T-helper 1 cell (primary cell): ENCODE measurements at regions not wholly inside any gene's neighbourhood (a gene's known extent, or its start where the extent isn't known, plus 50 kb on each side); places are given as distances from the start of the nearest gene placed in this dataset.
A peak's percentile ranks its signal among the peaks of the same experiment; 100 is the strongest.
"Not testable (repeated sequence)": the region's sequence is repeated elsewhere in the genome, so short reads cannot be mapped to it uniquely, and the experiment has no call there.

Experiments
- DNase-seq, 5 donors: peaks; one replicate each; pipeline ENCODE4 v3.0.0-alpha.2; 2012 to 2020

DNA sequence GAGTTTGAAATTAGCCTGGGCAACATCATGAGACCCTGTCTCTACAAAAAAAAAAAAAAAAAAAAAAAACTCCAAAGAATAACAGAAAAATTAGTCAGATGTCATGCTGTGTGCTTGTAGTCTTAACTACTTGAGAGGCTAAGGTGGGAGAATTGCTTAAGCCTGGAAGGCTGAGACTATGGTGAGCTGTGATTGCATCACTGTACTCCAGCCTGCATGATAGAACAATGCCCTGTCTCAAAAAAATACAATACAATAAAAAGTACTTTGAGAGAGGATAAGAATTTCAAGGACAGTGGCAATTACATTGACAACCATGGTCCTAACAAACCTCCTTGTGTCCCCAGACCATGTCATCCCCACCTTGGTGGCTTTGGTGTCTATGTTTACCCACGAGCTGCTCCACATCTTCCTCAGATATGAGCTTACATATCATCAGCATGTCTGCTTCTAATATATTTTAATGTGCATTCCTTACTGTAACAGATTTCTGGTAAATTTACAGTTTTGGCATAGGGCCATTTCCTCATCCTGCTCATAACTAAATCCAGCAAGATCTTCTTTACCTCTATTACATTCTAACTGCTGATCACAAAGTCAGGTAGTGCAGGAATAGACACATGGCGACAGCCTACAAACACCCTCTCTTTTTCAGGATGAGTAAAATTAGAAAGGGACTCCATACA is 437.7 kb upstream of the HNRNPA3 start:
- DNase-seq: no peak

DNA sequence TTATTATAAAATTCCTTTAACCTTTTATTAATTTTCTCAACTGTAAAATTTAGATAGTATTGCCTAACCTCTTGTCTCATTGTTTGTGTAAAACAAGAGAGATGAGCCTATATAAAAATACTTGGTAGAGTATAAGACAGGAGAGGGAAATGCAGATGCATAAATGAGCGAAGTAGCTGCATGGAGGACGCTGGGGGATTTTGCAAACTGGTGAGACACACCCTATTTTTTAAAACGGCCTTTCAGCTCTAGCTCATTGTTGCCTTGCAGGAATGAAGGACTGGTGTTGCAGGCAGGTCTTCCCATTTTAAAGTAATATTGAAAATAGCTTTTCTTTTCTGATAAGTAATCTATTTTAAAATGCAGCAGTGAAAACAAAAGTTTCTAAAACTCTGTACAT is 435.3 kb upstream of the HNRNPA3 start:
- no peak for DNase-seq

DNA sequence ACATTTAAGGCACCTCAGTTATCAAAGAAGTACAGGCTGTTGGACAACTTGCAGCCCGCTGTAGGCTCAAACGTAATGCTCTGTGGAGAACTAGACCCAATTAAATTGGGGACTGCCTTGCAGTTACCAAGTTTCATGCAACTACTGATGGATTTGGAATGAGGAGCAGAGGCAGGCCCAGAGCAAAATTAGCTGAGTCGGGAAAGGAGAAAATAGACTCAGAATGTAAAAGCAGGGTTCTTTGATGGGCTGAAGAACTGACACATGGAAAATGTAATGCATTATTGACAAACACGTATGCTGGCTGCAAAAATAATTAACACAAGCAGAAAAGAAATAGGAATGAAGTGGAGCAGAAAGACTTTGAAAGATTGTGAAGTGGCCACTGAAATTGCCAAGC is 432.7 kb upstream of the HNRNPA3 start:
- DNase-seq: no peak

GRCh38 chr2:176780348-176780747 is 432.2 kb upstream of the HNRNPA3 start:
- DNase-seq: no peak

- peak in 1 of 5 donors; percentile 47 for DNase-seq
Observed at GRCh38 chr2:176781570-176782217, 430.9 kb upstream of the HNRNPA3 start.

DNA sequence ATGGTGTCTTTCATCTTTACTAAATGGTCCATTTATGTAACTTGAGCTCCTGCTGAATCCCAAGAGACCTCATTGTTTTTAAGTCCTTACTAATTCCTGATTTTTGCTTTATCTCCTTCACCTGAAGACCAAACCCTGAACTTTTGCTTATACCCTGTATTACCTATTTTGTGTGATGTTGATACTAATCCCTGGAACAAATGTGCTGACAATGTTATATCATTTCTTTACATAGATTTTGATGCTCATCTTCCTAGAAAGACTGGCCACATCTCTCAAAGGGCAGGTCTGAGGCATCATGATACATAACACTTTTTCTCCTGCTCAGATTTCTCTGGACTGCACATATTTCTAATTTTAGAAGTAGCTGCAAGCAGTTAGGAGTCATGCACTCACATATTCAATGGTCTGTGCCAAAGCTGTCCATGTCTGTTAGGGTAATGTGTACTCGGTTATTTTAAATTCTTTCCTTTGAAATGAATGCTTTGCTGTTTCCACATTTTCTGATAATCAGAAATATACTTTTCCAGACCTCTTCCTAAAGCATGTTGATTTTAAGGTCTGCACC is 427.9 kb upstream of the HNRNPA3 start:
- DNase-seq: no peak

DNA sequence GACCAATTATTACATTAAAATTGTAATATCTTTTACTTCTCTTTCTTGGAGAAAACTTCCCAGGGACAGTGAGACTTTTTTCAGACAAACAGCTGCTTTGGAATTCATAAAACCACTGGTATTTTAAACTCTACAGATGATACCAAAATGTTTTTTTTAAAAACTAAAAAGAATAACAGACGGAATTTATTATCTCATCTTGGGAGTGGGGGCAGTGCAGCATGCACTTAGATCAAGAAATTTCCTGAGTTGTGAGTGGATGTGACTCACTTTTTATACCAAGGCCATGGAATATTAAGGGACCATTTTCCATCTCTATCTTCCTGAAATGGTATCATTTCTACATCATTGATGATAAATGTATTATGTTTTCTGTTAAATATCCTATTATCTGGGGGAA is 422.8 kb upstream of the HNRNPA3 start:
- DNase-seq: no peak

GRCh38 chr2:176790468-176790867 is 422.1 kb upstream of the HNRNPA3 start:
- DNase-seq: no peak

DNA sequence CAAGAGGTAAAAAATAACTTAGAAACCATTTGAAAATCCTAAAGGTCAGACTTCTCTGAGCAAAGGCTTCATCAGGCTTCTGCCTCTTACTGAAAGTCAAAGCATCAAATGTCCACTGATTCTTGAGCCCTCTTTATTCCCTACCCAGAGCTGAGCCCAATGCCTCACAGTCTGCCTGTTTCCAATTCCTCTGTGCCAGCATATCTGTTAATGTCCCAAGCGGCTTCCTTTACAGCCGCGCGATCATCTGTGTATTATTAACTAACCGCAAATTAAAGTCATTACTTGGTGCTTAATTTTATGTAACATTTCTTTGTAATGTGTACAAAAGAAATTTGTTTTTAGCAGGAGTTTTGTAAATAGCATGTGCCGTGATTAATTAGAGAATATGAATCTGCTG is 418.8 kb upstream of the HNRNPA3 start:
- no peak for DNase-seq

DNA sequence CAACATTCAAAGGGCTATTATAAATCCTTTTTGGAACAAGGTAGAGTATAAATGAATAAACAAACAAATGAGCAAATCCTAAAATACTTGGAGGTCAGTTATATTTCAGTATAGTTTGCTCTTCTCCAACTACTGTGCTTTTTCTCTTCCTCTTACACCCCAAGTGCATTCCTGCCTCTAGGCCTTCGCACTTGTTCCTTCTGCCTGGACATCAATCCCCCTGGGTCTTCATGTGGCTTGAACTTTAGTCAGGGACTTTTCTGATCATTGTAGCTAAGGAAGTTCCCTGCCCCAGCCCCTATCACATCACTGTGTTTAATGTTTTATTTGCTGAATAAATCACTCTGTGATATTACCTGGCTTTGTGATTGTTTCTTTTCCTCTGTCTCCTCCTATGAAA is 418.2 kb upstream of the HNRNPA3 start:
- no peak for DNase-seq

DNA sequence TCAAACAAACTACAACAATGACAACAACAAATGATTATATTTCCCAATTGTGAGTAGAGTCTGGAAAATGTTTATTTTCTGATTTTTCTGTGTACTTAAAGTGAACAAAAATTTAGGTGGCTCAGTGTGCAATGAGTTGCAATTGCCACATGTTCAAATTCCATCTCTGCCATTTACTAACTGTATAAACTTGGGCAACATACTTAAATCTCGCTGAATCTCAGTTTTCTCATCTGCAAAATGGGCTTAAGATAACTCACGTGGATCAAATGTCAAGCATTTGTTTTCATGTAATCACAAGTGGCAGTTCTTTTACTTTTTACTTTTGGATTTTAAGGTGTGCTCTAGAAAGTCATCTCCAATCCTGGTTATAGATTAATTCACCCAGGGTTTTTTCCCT is 416.8 kb upstream of the HNRNPA3 start:
- DNase-seq: no peak

DNA sequence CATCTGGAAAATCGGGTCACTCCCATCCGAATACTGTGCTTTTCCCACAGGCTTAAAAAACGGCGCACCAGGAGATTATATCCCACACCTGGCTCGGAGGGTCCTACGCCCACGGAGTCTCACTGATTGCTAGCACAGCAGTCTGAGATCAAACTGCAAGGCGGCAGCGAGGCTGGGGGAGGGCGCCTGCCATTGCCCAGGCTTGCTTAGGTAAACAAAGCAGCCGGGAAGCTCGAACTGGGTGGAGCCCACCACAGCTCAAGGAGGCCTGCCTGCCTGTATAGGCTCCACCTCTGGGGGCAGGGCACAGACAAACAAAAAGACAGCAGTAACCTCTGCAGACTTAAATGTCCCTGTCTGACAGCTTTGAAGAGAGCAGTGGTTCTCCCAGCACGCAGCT is 415.9 kb upstream of the HNRNPA3 start:
- DNase-seq: not testable (repeated sequence)

GRCh38 chr2:176804392-176804791 is 408.2 kb upstream of the HNRNPA3 start:
- DNase-seq: no peak

DNA sequence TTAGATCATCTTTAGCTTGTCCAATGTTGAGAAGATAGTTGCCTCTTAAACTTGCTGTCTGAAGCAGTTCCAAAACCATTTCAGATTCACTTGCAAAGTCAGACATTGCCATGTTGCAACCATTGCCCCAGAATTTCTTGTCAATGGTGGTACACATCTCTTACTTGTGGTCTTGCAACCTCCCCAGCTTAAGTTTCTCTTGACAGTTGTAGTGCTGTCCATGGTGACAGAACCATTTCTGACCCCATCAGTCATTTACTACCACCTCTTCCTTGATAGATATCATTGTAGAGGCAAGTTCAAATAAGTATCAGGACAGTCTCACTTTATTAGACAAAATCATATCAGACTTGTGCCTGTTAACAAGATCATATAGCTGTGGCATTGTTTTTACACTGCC is 407.2 kb upstream of the HNRNPA3 start:
- no peak for DNase-seq

DNA sequence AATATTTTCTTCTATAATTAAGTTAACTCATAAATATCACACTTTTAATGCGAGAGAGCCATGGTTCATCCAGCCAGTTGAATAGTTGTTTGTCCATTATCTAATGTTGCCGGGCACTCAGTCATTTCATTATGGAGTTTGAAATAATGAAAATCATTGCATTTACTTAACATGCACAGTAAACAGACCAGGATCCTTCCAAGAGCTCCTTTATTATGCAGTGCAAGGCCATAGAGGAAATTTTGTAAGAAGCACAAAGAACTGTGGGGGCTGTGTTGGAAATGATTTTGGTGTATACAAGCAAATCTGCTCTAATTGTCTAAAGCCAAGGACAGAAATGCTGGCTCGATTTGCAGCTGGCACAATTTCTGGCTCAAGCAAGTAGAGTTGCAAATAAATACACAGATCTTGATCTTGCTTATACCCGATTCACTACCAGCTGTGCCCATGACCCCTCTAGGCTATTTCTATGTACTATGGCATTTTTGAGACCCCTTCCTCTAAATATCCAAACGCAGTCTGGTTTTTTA is 400.3 kb upstream of the HNRNPA3 start:
- DNase-seq: no peak

GRCh38 chr2:176813156-176813555 is 399.4 kb upstream of the HNRNPA3 start:
- no peak for DNase-seq

- DNase-seq: no peak
Observed at GRCh38 chr2:176813621-176814049, 399.0 kb upstream of the HNRNPA3 start.

- DNase-seq: no peak
Observed at GRCh38 chr2:176814274-176814673, 398.3 kb upstream of the HNRNPA3 start.

- DNase-seq: peak in 1 of 5 donors; percentile 38
Observed at GRCh38 chr2:176814740-176815367, 397.7 kb upstream of the HNRNPA3 start.

DNA sequence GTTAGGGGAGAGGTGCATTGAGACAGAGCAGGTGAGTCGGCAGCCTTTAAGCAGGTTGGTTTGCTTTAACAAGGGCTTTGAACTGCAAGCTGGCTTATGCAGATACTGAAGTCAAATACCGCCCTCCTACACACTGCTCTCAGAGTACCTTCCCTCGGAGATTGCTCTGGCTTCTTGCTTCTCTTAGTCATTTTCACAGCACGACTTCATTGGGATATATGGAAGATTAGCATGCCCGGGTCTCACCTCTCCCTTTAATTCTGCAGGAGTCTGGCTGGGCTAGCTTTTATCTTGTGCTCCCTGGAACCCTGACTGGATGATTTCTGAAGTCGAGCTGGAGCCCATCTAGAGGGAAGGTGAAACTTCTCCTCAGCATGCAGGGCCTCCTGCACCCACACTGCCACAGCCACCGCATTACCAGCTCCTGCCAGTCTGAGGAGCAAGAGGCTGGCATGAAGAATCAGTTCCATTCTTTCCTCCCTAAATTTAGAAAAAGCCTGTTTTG is 395.5 kb upstream of the HNRNPA3 start:
- peak in 1 of 5 donors; percentile 17 for DNase-seq

- no peak for DNase-seq
Observed at GRCh38 chr2:176818076-176818475, 394.5 kb upstream of the HNRNPA3 start.

DNA sequence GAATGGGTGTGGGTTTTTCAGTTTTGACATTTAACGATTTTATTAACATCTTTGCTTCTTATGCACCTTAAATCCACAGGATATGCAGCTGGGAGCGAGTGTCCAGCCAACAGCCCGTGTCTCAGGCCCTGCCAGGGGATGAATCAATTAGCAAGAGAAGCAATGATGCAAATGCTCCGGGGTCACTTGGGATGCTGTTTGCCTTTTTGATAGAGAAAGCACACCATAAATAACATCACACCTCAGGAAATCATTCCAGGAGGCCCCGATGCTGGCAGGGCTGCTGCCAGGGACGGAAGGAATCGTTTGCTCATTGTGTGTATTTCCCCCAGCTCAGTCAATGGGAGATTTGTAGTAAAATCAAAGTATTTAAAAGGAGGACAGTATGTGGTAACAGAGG is 394.0 kb upstream of the HNRNPA3 start:
- no peak for DNase-seq

DNA sequence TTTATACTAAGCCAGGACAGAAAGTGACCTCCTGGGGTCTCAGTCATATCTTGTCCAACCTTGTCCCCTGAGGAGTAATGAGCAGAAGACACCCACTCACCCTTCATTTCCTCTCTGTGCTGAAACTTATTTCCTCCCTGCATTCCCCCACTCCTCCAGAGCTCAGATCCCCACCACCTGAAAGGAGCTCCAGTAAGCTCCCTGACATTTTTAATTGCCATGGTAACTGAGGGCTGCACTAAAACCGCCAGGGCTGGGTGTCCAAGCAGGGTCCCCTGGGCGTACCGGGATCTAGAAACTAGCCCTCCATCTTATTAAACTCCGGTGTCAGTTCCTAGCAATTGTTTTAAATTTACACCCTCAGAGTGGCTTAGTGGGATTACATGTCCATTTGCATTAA is 393.3 kb upstream of the HNRNPA3 start:
- DNase-seq: no peak
